SK-N-MC (cell line): ENCODE measurements at regions not wholly inside any gene's neighbourhood (a gene's known extent, or its start where the extent isn't known, plus 50 kb on each side); places are given as distances from the start of the nearest gene placed in this dataset.

ENCODE experiments used
- EZH2 ChIP-seq: fragments of 200-600 bp; sonication (generic); IDR thresholded peaks from one replicate; pipeline ENCODE4 v1.6.1; 2017; ENCODE audit warnings: antibody characterized with exemption
- POLR2AphosphoS5 ChIP-seq: IDR thresholded peaks from 2 replicates; pipeline ENCODE4 v1.6.1; 2012; ENCODE audit warnings: mild to moderate bottlenecking, low read depth, low read length, borderline replicate concordance

- TF ChIP-seq POLR2AphosphoS5, result no peak
- no peak for TF ChIP-seq EZH2
Measured at GRCh38 chr12:85733221-85733840, 102.9 kb downstream of the RASSF9 start.
